Activated naive CD4-positive, alpha-beta T cell treated with anti-CD3 and anti-CD28 coated beads, Interleukin-2, amount 10 ng/mL, durations not matched to agents 7 days and 5 days (primary cell): ENCODE measurements at regions not wholly inside any gene's neighbourhood (a gene's known extent, or its start where the extent isn't known, plus 50 kb on each side); places are given as distances from the start of the nearest gene placed in this dataset.

ENCODE experiments used
- CTCF ChIA-PET: fragments of 350-600 bp; sonication (Branson Sonifier 250); formaldehyde crosslinking; loops from one replicate; lab custom pipeline; 2021; ENCODE audit warnings: antibody characterized with exemption; lab: Charles Lee
- DNase-seq: peaks from one replicate; pipeline ENCODE4 v3.0.0-alpha.2; 2020
- H3K27ac Mint-ChIP-seq: one replicate; pipeline ENCODE4 v1.8.0; 2021; ENCODE audit warnings: mild to moderate bottlenecking, moderate library complexity, mixed read lengths
- H3K27me3 Mint-ChIP-seq: one replicate; pipeline ENCODE4 v1.8.0; 2021; ENCODE audit warnings: mild to moderate bottlenecking, mixed read lengths
- H3K36me3 Mint-ChIP-seq: one replicate; pipeline ENCODE4 v1.8.0; 2021; ENCODE audit warnings: mixed read lengths
- H3K4me1 Mint-ChIP-seq: one replicate; pipeline ENCODE4 v1.8.0; 2021; ENCODE audit warnings: mixed read lengths
- H3K4me3 Mint-ChIP-seq: one replicate; pipeline ENCODE4 v1.8.0; 2021; ENCODE audit warnings: mild to moderate bottlenecking, moderate library complexity, mixed read lengths
- H3K9me3 Mint-ChIP-seq: one replicate; pipeline ENCODE4 v1.8.0; 2021; ENCODE audit warnings: mixed read lengths

DNA sequence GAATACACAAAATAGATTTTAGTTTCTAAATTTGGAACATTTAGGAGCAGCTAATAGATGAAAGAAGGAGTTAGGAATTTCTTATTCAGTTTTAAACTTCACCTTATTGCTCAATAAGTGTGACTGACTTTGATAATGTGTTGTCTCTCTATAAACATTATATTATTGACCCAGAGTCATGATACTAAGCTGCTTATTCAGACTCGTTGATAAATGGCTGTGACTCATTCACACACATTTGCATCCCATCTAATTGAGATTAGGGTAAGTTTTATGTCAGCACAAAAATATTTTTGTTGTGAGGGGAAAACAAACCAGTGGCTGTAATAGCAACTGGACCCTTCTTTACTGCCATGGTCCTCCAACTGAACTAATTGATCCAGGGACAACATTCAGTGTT, 137.6 kb downstream of the GOLIM4 start:
- H3K27ac Mint-ChIP-seq = no peak overlapping the region
- no peaks in the 10 kb centered on the region for H3K27me3 Mint-ChIP-seq
- CTCF ChIA-PET = no interaction called here
- no peak overlapping the region for H3K4me3 Mint-ChIP-seq
- H3K4me1 Mint-ChIP-seq = no peaks in the 10 kb centered on the region
- no peak for DNase-seq
- no peaks in the 10 kb centered on the region for H3K36me3 Mint-ChIP-seq
- H3K9me3 Mint-ChIP-seq = no peaks in the 10 kb centered on the region

DNA sequence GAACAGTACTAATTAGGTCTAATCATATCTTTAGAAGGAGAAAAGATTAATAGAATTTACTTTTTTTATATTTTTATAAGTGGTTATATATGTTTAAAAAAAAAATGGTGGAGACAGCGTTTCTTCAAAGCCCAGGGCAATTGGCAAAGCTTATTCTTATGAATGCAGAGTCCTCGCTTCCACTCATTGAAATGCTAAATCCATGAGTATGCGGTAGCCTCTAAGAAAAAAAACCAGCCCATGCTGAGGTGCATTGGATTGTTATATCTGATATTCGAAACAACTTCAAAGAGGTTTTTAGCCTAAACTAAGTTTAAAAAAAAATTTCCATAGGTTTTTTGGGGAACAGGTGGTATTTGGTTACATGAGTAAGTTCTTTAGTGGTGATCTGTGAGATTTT, 142.8 kb downstream of the GOLIM4 start:
- H3K36me3 Mint-ChIP-seq = no peaks in the 10 kb centered on the region
- no peak overlapping the region for H3K4me3 Mint-ChIP-seq
- H3K27me3 Mint-ChIP-seq = no peaks in the 10 kb centered on the region
- H3K4me1 Mint-ChIP-seq = no peaks in the 10 kb centered on the region
- DNase-seq = no peak
- H3K9me3 Mint-ChIP-seq = no peaks in the 10 kb centered on the region
- CTCF ChIA-PET = no interaction called here
- no peak overlapping the region for H3K27ac Mint-ChIP-seq

DNA sequence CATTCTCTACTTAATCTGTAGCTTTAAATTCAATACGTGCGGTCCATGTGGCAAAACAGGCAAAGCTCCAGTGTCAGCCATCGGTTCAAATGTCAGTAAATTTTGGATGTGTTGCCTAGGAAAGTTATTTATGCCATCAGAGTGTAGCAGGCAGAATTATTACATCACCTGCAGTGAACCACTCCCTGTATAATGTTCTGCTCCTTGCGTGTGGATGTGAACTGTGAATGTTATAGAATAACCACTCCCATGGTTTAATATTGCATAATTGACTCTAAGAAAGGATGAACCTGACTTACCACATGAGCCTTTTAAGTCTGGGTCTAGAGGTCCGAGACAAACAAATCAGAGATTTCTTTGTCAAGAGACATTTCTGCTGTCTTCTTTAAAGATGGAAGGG, 145.5 kb downstream of the GOLIM4 start:
- no peak overlapping the region for H3K4me3 Mint-ChIP-seq
- no peak for DNase-seq
- CTCF ChIA-PET = no interaction called here
- no peaks in the 10 kb centered on the region for H3K9me3 Mint-ChIP-seq
- H3K4me1 Mint-ChIP-seq = no peaks in the 10 kb centered on the region
- H3K27me3 Mint-ChIP-seq = no peaks in the 10 kb centered on the region
- H3K27ac Mint-ChIP-seq = no peak overlapping the region
- no peaks in the 10 kb centered on the region for H3K36me3 Mint-ChIP-seq

DNA sequence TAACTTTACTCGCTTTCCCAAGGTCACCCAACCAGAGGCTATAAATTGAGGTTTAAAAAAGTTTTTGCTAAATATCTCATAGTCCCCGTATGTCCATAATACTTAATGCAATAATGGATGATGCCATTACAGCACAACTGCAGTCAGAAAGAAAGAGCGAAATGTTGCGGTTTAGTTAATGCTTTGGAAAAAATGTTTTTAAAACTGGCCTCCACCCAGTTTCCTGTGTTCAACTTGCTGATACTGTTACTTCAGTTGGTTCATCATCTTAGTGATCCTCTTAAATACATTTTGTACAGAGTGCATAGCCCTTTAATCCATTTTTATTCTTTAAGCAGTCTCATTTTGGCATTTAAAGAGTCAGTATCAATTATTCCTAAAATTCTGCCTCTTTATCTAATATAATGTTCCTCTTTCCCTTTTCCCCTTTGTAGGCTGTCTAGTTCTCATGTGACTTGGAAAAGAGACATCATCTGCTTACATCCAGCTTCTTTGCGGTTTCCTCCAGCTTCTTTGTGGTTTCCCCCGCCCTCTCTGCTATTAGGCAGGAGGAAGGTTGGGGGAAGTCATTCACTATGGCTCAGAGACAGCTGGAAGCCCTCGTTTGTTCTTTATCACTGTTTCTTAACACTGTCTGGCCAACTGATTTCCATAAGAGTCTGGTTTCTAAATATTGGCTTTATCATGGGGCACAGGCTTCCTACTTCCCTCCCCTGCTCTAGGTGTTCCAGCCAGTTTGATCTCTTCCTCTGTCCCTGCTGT, 154.3 kb downstream of the GOLIM4 start:
- no peaks in the 10 kb centered on the region for H3K36me3 Mint-ChIP-seq
- CTCF ChIA-PET = interaction anchor here (0.7 kb wide), 1 partner anchor 14 kb away, joined by 3 read pairs; no protein-coding TSS in a partner anchor
- H3K27ac Mint-ChIP-seq = no peak overlapping the region
- H3K4me1 Mint-ChIP-seq = no peaks in the 10 kb centered on the region
- H3K9me3 Mint-ChIP-seq = no peaks in the 10 kb centered on the region
- DNase-seq = no peak
- no peak overlapping the region for H3K4me3 Mint-ChIP-seq
- H3K27me3 Mint-ChIP-seq = no peaks in the 10 kb centered on the region

DNA sequence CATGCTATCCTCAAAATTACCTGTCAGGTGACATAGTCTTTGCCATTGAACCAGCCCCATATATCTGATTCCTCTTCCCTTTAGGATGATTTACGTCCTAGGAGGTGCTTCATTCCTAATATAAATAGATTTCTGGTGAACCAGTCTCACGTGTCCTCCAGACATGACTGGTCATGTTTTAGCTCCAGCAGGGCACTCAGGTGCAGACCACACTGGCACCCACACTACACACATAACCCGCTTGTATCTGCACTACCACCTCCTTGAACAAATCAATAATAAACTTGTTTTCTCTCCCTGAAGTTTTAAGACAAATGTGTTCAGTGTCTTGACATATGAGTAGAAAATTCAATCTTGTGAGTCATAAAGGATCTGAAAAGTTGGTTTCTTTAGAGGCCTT, 155.5 kb downstream of the GOLIM4 start:
- no peaks in the 10 kb centered on the region for H3K9me3 Mint-ChIP-seq
- H3K27me3 Mint-ChIP-seq = no peaks in the 10 kb centered on the region
- no peak overlapping the region for H3K4me3 Mint-ChIP-seq
- no peaks in the 10 kb centered on the region for H3K4me1 Mint-ChIP-seq
- CTCF ChIA-PET = no interaction called here
- H3K27ac Mint-ChIP-seq = no peak overlapping the region
- no peaks in the 10 kb centered on the region for H3K36me3 Mint-ChIP-seq
- no peak for DNase-seq

DNA sequence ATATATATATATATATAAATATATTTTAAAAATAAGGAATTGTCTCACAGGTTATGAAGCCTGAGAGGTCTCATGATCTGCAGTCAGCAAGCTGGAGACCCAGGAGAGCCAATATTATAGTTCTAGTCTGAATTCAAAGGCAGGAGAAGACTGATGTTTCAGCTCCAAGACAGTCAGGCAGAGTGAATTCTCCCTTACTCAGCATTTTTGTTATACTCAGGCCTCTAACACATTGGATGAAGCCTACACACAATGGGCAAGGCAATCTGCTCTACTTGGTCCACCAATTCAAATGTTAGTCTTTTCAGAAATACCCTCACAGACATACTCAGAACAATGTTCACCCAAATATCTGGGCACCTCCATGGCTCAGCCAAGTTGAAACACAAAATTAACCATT, 157.2 kb downstream of the GOLIM4 start:
- DNase-seq = no peak
- CTCF ChIA-PET = no interaction called here
- Mint-ChIP-seq H3K27ac (no peak overlapping the region), H3K27me3 (no peaks in the 10 kb centered on the region), H3K4me1 (no peaks in the 10 kb centered on the region), H3K9me3 (no peaks in the 10 kb centered on the region), H3K36me3 (no peaks in the 10 kb centered on the region), H3K4me3 (no peak overlapping the region)

DNA sequence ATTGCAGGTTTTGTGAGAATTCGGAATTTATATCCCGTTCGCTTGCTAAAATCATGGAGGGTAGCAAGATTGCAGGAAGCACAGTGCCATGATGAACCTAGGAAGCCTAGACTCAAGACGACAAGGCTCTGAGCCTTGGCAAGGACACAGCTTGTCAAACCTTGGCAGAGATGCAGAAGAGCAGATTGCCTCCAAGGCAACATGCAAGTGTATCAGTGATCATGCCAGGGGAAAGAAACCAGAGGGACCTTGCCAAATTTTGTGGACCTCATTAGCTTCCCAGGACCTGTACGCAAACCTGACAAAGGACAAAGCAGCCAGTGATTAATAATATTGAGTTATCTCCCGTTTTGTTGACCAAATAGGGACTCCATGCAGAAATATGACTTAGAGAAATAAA, 159.7 kb downstream of the GOLIM4 start:
- Mint-ChIP-seq H3K9me3 (no peaks in the 10 kb centered on the region), H3K27ac (no peak overlapping the region), H3K4me1 (no peaks in the 10 kb centered on the region), H3K27me3 (no peaks in the 10 kb centered on the region), H3K36me3 (no peaks in the 10 kb centered on the region), H3K4me3 (no peak overlapping the region)
- DNase-seq = no peak
- CTCF ChIA-PET = no interaction called here

DNA sequence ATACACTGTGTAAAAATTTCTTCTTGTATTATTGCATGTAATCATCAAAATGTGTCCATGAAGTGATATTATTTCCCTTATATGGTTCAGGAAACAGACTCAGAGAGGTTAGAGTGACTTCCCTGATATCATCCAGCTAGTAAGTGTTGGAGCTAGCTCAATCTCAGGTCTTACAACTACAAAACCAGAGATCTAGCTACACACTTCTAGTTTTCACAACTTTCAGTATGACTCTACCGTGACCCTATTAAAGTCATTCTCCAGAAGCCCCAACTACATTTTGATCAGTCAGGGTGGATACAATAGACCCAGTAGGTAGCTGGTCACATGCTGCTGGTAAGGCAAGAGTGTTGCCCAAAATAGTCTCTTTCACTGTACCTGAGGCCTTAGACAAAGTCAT, 165.3 kb downstream of the GOLIM4 start:
- Mint-ChIP-seq H3K27me3 (no peaks in the 10 kb centered on the region), H3K9me3 (no peaks in the 10 kb centered on the region), H3K36me3 (no peaks in the 10 kb centered on the region), H3K4me3 (no peak overlapping the region), H3K4me1 (no peaks in the 10 kb centered on the region), H3K27ac (no peak overlapping the region)
- no peak for DNase-seq
- CTCF ChIA-PET = interaction anchor here (3.5 kb wide), 1 partner anchor 111 kb away, joined by 20 read pairs; no protein-coding TSS in a partner anchor

DNA sequence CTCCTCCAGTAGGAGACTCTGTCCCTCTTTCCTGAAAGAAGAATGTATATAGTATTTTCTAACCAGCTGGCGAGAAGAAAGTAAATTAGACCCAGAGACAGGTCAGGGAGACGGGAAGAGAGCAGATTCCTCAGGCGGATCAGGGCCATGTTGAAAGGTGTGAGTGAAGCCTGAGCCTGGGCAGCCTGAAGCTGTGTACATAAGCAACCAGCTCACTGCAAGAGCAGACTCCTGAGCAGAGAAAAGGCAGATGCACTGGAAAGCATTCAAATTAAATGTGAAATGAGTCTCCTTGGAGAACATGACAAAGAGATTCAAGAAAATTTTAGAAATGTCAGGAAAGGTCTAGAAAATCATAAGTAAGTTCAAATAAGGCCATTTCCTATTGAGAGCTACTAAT, 165.8 kb downstream of the GOLIM4 start:
- CTCF ChIA-PET = interaction anchor here (3.5 kb wide), 1 partner anchor 111 kb away, joined by 20 read pairs; no protein-coding TSS in a partner anchor
- no peak for DNase-seq
- H3K9me3 Mint-ChIP-seq = no peaks in the 10 kb centered on the region
- no peak overlapping the region for H3K27ac Mint-ChIP-seq
- H3K27me3 Mint-ChIP-seq = no peaks in the 10 kb centered on the region
- no peaks in the 10 kb centered on the region for H3K4me1 Mint-ChIP-seq
- H3K36me3 Mint-ChIP-seq = no peaks in the 10 kb centered on the region
- no peak overlapping the region for H3K4me3 Mint-ChIP-seq

DNA sequence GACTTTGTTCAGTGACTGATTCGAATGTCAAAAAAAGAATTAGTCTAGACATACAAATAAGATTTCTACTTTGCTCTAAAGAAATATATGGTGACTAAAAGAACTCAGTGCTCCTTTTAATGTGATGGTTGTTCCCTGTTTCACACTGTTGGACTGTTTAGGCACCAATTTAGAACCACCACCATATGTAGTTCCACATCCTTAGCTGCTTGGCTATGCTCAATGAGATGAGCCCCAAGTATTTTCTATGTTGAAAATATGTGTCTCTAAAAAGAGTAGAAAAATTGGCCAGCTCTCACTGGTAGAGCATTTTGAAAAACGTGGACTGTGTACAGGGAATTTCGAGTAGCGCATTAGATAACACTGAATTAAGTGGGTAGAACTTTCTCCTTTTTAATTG, 167.3 kb downstream of the GOLIM4 start:
- DNase-seq = no peak
- Mint-ChIP-seq H3K27ac (no peak overlapping the region), H3K4me3 (no peak overlapping the region), H3K9me3 (no peaks in the 10 kb centered on the region), H3K27me3 (peaks cover 5% of the 10 kb centered on the region), H3K4me1 (no peaks in the 10 kb centered on the region), H3K36me3 (no peaks in the 10 kb centered on the region)
- CTCF ChIA-PET = interaction anchor here (0.7 to 3.5 kb wide), 5 partner anchors 109 to 248 kb away, joined by 3 to 20 read pairs (median 4); no protein-coding TSS in a partner anchor

DNA sequence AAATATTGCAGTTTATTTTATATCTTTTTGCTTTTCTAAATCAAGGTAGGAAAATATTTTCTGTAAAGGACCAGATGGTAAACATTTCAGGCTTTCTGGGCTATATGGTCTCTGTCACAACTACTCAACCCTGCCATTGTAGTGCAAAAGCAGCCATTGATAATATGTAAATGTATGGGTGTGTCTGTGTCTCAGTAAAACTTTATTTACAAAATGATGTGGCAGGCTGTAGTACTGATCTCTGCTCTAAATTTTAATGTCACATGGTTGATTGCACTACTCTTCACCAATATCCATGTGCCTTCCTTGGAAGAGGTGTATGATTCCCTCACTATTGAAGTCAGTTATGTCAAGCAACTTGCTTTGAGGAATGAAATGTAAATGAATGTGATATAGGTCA, 175.0 kb downstream of the GOLIM4 start:
- Mint-ChIP-seq H3K9me3 (no peaks in the 10 kb centered on the region), H3K27ac (no peak overlapping the region), H3K36me3 (no peaks in the 10 kb centered on the region), H3K27me3 (peaks cover 5% of the 10 kb centered on the region), H3K4me3 (no peak overlapping the region), H3K4me1 (no peaks in the 10 kb centered on the region)
- CTCF ChIA-PET = interaction anchor here (0.5 kb wide), 1 partner anchor 256 kb away, joined by 3 read pairs; no protein-coding TSS in a partner anchor
- DNase-seq = no peak

DNA sequence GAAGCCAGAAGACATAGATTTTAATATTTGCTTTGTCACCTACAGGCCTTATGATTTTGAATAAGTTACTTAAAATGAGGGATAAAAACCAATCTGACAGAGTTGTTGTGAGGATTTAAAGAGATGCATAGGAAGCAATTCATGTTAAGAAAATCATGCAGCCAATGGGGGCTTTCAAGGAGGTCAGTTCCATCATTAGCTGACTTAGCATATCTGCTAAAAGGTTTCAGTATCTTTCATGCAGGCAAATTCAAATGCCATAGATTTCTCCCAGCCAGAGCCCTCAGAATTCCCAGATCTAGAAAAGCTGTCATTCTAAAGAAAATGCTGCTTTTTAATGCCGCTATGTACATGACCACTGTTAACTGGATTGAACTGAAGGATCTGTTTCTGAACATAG, 176.1 kb downstream of the GOLIM4 start:
- Mint-ChIP-seq H3K9me3 (no peaks in the 10 kb centered on the region), H3K4me1 (no peaks in the 10 kb centered on the region), H3K27ac (no peak overlapping the region), H3K36me3 (no peaks in the 10 kb centered on the region), H3K27me3 (peaks cover 5% of the 10 kb centered on the region), H3K4me3 (no peak overlapping the region)
- DNase-seq = no peak
- CTCF ChIA-PET = no interaction called here

DNA sequence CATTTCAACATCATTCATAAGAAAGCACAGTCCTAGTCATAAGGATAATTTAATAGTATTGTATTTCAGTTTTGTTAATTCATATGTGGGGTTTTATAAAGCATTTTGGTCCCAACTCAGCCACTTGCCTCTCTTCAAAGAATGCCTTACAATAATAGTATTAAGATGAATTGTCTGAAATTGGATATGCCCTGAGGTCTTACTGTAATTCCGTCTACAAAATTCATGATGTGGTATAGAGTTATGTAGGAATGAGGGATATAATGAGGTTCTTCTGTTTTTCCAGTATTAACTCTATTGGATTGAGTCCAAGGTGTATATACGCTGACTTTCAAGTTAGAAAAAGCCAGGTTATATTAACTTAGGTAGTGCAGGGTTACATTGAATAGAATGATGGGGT, 177.0 kb downstream of the GOLIM4 start:
- DNase-seq = no peak
- Mint-ChIP-seq H3K36me3 (no peaks in the 10 kb centered on the region), H3K9me3 (no peaks in the 10 kb centered on the region), H3K4me1 (no peaks in the 10 kb centered on the region), H3K27ac (no peak overlapping the region), H3K27me3 (no peaks in the 10 kb centered on the region), H3K4me3 (no peak overlapping the region)
- CTCF ChIA-PET = no interaction called here

DNA sequence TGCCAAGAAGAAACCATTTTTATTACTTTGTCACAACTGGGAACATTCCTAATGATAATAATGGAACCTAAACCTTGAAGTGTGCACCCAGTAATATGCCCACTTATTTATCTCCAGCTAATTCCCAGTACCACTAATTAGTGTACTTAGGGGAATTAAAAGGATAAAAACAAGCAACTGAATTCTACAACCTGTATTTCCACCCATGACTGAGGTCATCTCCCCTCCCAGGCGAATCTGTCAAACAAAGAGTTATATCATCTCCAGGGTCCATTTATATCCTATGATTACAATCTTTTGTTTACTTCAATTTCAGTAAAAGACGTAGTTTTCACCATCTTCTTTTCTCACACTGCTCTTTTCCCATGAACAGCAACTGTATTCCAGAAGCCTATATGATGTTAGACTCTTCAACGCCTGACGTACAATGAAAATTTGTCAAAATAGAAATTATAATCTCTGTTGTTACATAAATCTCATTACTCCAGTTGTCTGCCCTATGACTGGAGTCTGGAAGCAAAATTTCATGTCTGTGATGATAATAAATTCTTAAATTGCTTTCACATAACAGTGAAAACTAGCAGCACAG, 177.6 kb downstream of the GOLIM4 start:
- no peaks in the 10 kb centered on the region for H3K27me3 Mint-ChIP-seq
- no peaks in the 10 kb centered on the region for H3K4me1 Mint-ChIP-seq
- no peak overlapping the region for H3K4me3 Mint-ChIP-seq
- no peaks in the 10 kb centered on the region for H3K9me3 Mint-ChIP-seq
- no peaks in the 10 kb centered on the region for H3K36me3 Mint-ChIP-seq
- CTCF ChIA-PET = no interaction called here
- no peak overlapping the region for H3K27ac Mint-ChIP-seq
- DNase-seq = no peak

DNA sequence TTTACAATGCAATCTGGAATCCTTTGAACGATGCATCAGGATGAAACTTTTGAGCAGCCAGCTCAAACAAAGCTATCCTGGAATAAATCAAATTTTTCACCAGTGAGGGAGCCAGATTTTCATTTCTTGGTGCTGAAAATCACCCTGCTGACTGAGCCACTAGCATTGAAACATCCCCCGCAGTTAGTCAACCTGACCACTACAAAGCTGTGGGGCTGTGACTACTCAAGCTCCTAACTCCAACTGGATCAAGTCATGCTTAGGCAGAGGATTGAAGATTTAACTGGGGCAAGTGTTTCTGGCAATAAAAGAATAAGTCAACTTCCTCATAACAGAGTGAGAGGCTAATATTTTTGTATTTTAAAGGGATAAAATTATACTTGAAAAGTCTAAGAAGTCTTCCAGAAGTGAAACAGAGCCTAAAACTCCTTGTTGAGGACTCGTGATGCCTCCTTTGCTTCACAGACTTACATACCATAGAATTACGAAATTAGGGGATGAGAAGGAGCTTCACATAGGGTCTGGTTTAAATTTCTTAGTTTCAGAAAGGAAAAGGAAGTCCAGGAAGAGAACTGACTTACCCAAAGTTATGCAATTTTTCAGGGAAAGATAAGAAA, 177.8 kb downstream of the SERPINI1 start:
- no peaks in the 10 kb centered on the region for H3K27me3 Mint-ChIP-seq
- H3K27ac Mint-ChIP-seq = no peak overlapping the region
- no peak overlapping the region for H3K4me3 Mint-ChIP-seq
- no peak for DNase-seq
- no peaks in the 10 kb centered on the region for H3K9me3 Mint-ChIP-seq
- CTCF ChIA-PET = interaction anchor here (0.6 kb wide), 1 partner anchor 125 kb away, joined by 3 read pairs; no protein-coding TSS in a partner anchor
- no peaks in the 10 kb centered on the region for H3K36me3 Mint-ChIP-seq
- no peaks in the 10 kb centered on the region for H3K4me1 Mint-ChIP-seq
